Hematopoietic multipotent progenitor cell treated with erythropoietin and hydrocortisone succinate and interleukin-3 and kit ligand, for 4 days (in vitro differentiated cells): ENCODE measurements at regions not wholly inside any gene's neighbourhood (a gene's known extent, or its start where the extent isn't known, plus 50 kb on each side); places are given as distances from the start of the nearest gene placed in this dataset.

Source experiments
- DNase-seq: peaks from one replicate; pipeline ENCODE4 v3.0.0-alpha.2; 2015

GRCh38 chr12:92614001-92614400 is 88.8 kb upstream of the PLEKHG7 start:
- no peak for DNase-seq

GRCh38 chr12:92612611-92613010 is 90.2 kb upstream of the PLEKHG7 start:
- no peak for DNase-seq

- DNase-seq = peak; percentile 30
Measured at GRCh38 chr12:92608151-92609091, 94.4 kb upstream of the PLEKHG7 start.

GRCh38 chr12:92606956-92607355 is 95.8 kb upstream of the PLEKHG7 start:
- no peak for DNase-seq

GRCh38 chr12:92605621-92606170 is 97.1 kb upstream of the PLEKHG7 start:
- DNase-seq = no peak

- DNase-seq = no peak
Measured at GRCh38 chr12:92604786-92605185, 98.0 kb upstream of the PLEKHG7 start.

- no peak for DNase-seq
Measured at GRCh38 chr12:92603741-92604432, 98.9 kb upstream of the PLEKHG7 start.

- no peak for DNase-seq
Measured at GRCh38 chr12:92602930-92603623, 99.7 kb upstream of the PLEKHG7 start.

GRCh38 chr12:92602476-92602875 is 100.3 kb upstream of the PLEKHG7 start:
- DNase-seq = no peak

GRCh38 chr12:92601680-92602079 is 101.1 kb upstream of the PLEKHG7 start:
- DNase-seq = no peak

- DNase-seq = peak; percentile 22
Measured at GRCh38 chr12:92601176-92601575, 101.6 kb upstream of the PLEKHG7 start.

GRCh38 chr12:92600052-92600451 is 102.7 kb upstream of the PLEKHG7 start:
- no peak for DNase-seq

GRCh38 chr12:92597997-92598396 is 104.8 kb upstream of the PLEKHG7 start:
- no peak for DNase-seq

GRCh38 chr12:92597118-92597517 is 105.7 kb upstream of the PLEKHG7 start:
- no peak for DNase-seq

- no peak for DNase-seq
Measured at GRCh38 chr12:92596383-92596782, 106.4 kb upstream of the PLEKHG7 start.

- DNase-seq = no peak
Measured at GRCh38 chr12:92595663-92596062, 107.1 kb upstream of the PLEKHG7 start.

- DNase-seq = peak; percentile 64
Measured at GRCh38 chr12:92593734-92594402, 108.9 kb upstream of the PLEKHG7 start.

GRCh38 chr12:92585115-92585727 is 117.6 kb upstream of the PLEKHG7 start:
- no peak for DNase-seq

- no peak for DNase-seq
Measured at GRCh38 chr12:92583910-92584309, 118.9 kb upstream of the PLEKHG7 start.

GRCh38 chr12:92582893-92583292 is 119.9 kb upstream of the PLEKHG7 start:
- no peak for DNase-seq

GRCh38 chr12:92582475-92582874 is 120.3 kb upstream of the PLEKHG7 start:
- DNase-seq = no peak

- no peak for DNase-seq
Measured at GRCh38 chr12:92581604-92582003, 121.2 kb upstream of the PLEKHG7 start.
